GM18907 (cell line): ENCODE measurements at regions not wholly inside any gene's neighbourhood (a gene's known extent, or its start where the extent isn't known, plus 50 kb on each side); places are given as distances from the start of the nearest gene placed in this dataset.
"Not testable (repeated sequence)": the region's sequence is repeated elsewhere in the genome, so short reads cannot be mapped to it uniquely, and the experiment has no call there.

Source experiments
- ATAC-seq: cut with Tn5 transposase; IDR thresholded peaks from one replicate; pipeline ENCODE4 v1.9.1; 2021; ENCODE audit warnings: mild to moderate bottlenecking, moderate library complexity; ENCODE audit not compliant: unreplicated experiment

GRCh38 chr15:23750179-23750578 is 63.1 kb upstream of the NDN start:
- no peak for ATAC-seq

DNA sequence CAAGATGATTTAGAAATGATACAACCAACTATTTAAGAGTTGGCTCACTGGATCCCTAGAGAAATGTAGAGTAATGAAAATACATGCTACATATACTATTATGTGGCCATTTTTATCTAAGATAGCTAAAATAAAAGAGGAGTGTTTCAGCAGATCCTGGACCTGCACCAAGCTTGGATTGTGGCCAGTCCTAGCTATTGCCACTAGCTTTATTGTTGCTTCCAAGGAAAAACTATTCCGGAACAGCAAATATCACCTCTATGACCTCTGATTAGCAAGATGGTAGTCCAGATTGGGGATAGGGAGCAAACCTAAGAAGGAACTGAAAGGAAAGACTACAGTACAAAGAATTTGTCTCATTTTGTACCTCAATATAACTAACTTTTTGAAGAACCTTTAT is 63.7 kb upstream of the NDN start:
- no peak for ATAC-seq

DNA sequence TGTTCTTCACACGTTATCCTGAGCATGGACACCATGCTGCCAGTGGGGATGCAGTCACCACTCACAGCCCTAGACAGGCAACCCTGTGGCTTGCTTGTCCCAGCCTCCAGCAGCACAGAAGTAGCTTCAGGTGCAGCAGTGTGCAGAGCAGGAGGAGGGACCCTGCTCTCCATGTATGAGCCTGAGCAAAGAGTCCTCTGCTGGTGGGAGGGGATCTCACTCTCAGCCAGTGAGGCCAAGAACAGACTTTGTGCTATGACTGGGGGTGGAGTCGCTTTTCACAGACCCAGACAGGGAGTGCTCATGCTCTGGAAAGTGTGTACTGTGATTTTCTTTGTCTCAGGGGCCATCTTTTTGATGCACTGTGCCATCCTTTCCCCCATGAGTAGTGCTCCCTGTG is 66.1 kb upstream of the NDN start:
- no peak for ATAC-seq

GRCh38 chr15:23758891-23759290 is 71.8 kb upstream of the NDN start:
- no peak for ATAC-seq

- ATAC-seq: no peak
Observed at GRCh38 chr15:23760024-23760423, 72.9 kb upstream of the NDN start.

DNA sequence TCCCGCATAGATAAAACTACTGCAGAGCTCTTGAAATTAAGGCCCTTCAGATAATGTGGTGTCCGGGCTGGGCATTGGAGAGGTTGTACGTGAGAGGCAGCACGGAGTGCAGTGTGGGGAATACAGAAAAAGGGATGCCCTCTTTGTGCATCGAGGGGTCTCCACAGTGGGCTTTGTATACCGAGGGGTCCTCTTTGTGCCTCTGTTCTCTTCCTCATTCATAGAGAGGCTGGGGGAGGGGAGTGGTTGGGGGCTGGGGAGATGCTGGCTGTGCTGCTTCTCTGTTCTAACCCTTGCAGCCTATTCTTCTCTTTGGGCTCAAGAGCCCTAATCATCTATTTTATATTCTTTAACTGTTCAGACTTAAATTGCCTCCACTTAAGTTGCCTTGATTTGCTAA is 74.3 kb upstream of the NDN start:
- ATAC-seq: no peak

DNA sequence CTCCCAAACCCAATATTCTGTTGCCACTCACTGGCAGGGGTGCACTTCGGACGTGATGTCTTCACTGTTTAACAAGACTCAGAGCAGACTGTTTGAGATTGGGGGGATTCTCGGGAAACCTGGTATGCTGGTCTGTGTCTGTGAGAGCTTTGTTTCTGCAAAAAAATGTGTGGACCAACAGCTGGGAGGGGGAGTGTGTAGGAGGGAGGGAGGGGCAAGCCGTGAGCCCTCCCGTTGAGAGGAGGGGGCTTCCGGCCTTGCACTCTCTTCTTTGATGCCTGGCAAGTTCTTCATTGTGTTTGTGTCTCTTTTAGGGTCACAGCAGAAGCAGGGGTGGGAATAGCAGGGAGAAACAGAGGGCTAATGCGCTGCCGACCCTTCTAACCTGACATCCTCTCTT is 74.9 kb upstream of the NDN start:
- ATAC-seq: no peak

DNA sequence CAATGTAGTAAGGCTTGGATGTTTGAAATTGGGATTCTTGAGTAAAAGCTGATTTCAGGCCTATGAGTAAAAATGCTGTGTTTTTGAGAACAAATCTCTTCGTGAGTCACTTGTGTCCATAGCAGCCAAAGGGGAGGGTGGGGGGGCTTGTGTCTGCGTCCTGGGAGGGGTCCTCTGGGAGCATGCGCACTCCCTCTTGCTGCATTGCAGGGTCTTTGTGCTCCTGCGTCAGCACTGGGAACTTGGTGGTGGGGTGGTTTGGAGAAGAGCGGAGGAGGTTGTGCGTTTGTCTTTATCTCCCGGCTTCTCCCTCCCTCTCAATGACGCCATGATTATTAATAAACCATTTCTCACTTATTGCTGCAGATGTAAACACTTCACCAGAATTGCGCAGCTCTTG is 75.9 kb upstream of the NDN start:
- no peak for ATAC-seq

DNA sequence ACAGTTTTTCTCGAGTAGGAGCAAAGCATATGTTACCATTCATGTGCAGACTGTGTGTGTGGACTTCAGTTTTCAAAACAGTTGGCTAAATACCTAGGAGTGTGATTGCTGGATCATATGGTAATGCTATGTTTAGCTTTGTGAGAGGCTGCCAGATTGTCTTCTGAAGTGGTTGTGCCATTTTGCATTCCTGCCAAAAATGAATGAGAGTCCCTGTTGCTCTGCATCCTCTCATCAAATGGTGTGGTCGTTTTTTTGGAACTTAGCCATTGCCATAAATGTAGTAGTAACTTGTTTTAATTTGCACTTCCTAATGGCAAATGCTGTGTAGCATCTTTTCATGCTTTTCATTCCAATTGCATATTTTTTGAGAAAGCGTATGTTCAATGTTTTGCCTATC is 77.2 kb upstream of the NDN start:
- ATAC-seq: no peak

DNA sequence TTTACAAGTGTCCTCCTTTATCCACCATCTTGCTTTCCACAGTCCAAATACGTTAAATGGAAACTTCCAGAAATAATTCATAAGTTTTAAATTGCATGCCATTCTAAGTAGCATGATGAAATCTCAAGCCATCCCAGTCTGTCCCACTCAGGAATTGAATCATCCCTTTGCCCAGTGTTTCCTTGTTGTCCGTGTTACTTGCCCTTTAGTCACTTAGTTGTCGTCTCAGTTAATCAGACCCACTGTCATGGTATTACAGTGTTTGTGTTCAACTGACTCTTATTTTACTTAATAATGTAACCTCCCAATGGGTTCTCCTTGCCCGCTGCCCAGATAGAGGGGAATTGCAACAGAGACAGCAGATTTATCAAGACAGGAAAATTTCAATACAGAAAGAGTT is 77.6 kb upstream of the NDN start:
- no peak for ATAC-seq

GRCh38 chr15:23766779-23767178 is 79.7 kb upstream of the NDN start:
- ATAC-seq: not testable (repeated sequence)

- no peak for ATAC-seq
Observed at GRCh38 chr15:23773093-23773492, 86.0 kb upstream of the NDN start.

DNA sequence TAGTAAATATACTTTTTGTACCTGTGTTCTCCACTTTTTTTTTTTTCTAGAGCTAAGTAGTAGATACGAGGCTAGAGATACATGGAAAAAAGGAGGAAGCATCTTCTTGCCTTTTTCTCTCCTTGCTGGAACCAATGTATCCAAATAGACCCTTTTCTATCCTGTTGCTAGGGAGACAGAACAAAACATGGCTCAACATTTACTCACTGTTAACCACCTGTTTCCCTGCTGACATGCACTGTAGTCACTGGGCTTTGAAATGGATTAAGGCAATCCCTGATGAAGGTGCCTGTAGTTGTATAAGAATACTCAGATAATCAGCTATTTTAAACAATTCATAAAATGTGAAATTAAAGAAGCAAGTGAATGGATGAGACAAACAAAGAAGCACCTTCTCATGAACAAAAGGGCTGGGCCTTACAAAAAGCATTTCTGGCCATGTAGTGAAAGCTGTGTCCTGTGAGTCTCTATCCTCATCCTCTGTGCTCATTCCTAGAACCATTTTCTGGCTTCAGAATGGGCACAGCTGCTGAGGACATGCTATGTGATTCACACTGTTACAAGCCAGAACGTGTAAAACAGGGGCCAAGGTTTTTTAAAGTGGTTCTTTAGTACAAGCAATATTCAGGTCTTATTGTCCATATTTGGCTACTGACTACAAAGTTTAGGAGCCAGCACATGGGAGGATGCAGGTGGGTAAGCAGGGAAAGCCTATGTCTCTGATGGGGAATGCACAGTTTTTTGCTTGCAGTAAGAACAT is 100.4 kb upstream of the NDN start:
- ATAC-seq: no peak

DNA sequence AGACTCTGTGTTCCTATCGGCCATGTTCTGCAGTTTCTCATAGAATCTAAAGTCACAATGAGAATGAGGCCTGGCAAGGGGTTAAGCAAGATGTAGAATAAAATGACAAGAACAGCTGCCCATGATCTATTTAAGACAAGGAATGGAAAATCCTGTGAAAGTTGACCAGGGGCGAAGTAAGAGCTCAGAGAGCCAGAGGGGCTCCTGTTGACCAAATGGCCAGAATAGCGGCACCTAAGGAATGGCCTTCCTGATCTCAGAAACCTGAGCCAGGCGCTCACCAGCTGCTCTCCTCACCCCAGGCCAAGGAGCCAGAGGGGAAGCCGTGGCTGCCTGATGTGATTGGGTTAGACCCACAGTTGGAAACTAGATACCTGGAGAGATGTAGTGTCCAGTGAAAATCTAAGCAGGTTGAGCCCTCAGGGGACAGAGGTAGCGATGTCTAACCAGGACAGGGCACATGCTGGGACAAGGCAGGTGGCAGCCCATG is 106.1 kb upstream of the NDN start:
- ATAC-seq: no peak

- no peak for ATAC-seq
Observed at GRCh38 chr15:23797747-23798446, 110.8 kb upstream of the NDN start.

DNA sequence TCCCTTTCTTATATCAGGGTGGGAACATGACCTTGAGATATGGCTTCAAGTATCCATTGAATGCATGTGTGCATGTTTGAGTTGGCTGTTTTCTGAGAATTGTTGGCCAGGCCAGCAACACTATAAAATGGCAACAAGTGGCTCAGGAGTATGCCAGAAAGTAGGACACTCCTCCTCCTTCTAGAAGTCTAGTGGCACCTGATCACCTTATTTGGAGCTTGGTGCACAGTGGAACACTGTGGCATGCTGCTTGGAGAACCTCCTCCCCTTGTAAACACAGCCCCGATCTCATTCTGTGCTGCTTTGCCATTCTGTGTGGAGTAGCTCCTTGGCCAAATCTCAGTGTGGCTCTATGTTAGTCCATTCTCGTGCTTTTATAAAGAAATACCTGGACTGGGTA is 114.8 kb upstream of the NDN start:
- ATAC-seq: no peak

GRCh38 chr15:23802896-23803435 is 115.9 kb upstream of the NDN start:
- not testable (repeated sequence) for ATAC-seq

GRCh38 chr15:23806980-23807379 is 119.9 kb upstream of the NDN start:
- ATAC-seq: no peak

DNA sequence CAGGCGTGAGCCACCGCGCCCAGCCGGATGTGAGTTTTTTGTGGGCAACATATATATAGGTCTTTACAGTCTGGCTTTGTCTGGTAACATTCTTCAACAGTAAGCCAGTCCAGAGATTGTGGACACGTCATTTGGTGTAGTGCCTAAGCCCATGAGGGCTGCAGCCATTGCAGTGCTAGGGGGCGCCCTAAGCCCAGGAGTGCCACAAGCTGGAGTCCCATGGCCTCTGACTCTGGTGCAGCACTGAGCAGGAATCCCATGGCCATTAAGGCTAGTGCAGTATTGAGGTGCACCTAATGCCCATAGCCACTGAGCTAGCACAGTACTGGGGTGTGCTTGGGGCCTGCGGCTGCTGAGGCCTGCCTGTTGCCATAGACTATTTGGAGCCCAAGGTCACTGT is 136.4 kb upstream of the NDN start:
- no peak for ATAC-seq

DNA sequence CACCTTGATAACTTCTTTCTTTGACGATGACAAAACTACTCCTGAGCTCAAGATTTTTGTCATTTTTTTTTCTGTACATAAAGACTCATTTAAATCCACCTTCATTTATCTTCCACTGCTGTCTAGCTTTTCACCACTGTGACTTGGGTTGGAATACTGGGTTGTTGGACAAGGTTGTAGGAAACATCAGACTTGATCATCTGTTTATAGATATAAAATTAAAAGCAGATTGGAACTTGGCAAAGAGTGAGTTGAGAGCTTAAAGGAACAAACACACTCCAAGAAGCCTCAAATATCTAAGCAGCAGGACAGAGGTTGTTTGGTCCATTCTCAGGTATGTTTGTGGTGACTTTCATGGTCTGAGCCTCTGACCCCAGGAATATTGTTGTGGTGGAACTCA is 141.7 kb upstream of the NDN start:
- no peak for ATAC-seq

GRCh38 chr15:23835953-23836352 is 148.8 kb upstream of the NDN start:
- no peak for ATAC-seq

DNA sequence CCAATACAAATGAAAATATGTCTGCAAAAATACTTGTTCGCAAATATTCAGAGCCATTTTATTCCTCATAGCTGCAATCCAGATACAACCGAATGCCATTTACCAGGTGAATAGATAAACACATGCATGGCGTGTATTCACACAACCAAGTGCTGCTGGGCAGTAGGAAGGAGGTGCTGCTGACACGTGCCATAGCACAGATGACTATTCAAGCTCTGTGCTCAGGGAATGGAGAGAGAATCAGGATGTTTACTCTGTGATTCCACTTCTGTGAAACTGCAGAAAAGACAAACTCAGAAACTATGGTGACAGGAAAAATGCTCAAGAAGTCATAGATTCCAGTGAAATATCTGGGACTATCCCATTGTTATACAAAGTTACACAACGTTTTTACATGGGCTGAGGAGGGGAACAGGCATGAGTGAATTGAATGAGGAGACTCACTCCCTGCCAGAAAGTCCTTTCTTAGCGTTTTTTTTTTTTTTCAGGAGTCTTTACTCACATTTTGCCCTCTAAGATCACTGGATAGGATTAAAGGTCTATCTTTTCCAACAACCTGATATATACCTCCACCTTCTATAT is 152.9 kb upstream of the NDN start:
- no peak for ATAC-seq
